Pulmonary artery endothelial cell (primary cell): ENCODE measurements at regions not wholly inside any gene's neighbourhood (a gene's known extent, or its start where the extent isn't known, plus 50 kb on each side); places are given as distances from the start of the nearest gene placed in this dataset.
"Not testable (repeated sequence)": the region's sequence is repeated elsewhere in the genome, so short reads cannot be mapped to it uniquely, and the experiment has no call there.

Experiments
- DNase-seq: peaks from one replicate; pipeline ENCODE4 v3.0.0-alpha.2; 2011; ENCODE audit warnings: low read depth, low spot score

DNA sequence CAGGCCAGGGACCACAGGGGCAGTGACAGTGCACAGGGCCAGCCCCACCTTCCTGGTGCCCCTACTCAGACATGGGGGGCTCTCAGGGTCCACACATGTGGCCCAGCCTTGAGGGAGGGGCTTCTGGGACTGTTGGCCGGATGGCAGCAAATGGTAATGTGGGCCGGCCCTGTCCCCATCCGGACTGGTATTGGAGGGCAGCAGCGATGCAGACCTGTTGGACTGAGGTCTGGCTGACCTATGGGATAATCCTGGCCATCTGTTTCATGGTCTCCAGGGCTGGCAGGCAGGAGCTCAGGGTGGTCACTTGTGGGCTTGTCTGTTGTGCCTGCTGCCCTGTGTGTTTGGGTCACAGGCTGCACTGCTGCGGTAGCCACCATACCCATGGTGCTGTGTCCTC lies 387.5 kb downstream of the TMEM121 start:
- no peak for DNase-seq

DNA sequence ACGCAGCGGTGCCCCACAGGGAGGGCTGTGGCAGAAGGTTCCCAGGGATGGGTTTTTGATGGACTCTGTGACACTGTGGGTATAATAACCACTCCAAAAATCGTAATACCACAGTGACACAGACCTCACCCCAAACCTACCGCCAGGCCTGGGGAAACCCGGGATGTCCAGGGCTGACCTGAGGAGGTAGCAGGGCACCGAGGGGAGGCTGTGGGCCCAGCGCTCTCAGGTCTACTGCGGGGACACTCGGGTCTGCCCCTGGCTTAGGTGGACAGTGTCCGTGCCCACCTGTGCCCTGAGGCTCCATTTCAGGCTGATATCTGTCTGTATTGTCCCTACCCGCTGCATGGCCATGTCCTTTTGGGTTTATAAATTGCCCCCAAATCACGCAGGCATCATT lies 387.9 kb downstream of the TMEM121 start:
- DNase-seq, result not testable (repeated sequence)

DNA sequence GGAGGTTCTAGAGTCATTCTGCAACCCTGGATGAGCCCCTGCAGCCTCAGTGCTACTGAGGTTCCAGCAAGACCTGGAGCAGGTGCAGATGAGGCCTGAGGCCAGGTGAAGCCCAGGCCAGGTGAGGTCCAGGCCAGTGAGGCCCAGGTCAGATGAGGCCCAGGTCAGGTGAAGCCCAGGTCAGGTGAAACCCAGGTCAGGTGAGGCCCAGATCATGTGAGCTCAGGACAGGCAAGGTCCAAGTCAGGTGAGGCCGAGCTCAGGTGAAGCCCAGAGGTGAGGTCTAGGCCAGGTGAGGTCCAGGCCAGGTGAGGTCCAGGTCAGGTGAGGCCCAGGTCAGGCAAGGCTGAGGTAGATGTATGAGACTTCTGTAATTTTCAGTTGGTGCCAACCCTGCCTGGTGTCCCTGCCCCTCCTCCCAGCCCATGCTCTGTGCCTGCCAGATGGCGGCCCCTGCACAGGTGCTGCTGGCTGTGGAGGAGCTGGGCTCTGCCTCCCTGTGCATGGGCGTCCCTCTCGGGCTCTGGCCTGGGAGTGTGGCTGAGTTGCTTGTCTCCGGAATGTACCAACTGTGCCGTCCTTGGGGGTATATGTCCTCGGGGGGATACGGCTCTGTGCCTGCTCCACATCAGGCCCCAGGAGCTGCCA lies 388.5 kb downstream of the TMEM121 start:
- no peak for DNase-seq

DNA sequence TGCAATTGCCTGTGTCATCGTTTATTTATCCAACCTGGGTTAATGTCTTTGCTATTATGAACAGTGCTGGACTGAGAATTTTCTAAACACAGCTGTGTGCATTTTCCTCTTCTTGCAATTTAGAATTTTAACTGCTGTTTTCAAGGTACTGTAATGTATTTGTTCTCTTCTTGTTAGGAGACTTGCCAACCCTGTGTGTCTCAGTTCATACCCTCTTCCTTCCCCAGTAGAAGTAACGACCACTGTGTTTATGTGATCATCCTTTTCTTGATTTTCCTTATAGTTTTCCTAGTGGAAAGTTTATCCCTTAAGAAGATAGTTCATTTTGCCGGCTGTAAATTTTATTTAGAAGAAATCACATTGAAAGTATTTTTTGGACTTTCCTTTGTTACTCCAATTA lies 389.2 kb downstream of the TMEM121 start:
- DNase-seq, result not testable (repeated sequence)

DNA sequence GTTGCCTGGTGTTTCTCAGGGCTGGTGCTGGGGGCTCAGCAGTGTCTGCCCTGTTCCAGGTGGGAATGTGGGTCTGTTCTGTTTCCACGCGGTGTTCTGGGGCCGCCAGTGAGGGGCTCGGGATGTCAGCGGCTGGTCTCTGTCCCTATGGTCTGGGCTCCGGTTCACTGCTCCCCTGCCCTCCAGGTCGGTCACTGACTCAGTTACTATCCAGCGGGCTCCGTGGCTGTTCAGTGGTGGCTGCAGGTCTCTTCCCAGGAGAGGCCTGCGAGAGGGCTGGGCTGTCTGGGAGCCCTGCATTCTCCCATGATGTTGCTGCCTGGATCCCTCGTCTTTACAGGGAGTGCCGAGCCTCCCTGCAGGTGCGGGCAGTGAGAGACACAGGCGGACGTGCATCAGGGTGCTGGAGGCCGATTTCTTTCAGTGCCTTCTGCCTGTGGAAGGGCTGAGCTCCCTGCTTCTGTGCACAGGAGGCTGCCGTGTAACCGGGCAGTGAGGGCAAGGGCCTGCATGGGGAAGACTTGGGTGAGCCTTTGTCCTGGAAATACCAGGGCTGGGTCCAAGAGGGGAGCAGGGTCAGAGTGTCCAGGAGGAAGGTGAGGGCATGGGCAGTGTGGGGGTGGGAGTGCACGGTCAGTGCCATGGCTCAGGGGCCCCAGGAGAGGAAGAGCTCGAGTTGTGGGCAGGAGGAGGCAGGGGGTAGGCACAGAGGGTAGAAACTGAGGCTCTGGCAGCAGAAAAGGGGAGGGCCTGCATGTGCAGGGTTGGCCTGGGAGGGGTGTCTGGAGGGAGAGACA lies 391.0 kb downstream of the TMEM121 start:
- not testable (repeated sequence) for DNase-seq

DNA sequence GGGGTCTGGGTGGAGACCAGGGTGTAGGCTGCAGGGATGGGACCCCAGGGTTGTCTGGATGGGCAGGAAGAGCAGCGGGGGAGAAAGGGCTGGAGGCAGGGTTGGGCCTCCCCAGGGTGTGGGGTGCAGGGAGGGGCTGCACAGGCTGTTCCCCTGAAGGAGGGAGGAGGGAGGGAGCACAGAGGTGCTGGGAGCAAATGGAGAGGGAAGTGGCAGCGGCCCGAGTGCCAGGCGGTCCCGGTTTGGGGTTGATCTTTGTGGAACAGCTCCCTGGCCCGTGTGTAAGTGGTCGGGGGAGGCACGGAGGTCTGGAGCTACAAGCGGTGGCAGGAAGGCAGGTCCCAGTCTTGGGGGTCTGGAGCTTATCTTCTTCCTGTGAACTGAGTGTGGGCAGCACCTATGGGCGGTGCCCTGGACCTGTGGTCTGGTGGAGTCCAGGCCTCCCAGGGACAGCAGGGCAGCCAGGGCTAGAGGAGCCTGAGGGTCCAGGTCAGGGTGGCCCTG lies 391.6 kb downstream of the TMEM121 start:
- DNase-seq, result no peak

DNA sequence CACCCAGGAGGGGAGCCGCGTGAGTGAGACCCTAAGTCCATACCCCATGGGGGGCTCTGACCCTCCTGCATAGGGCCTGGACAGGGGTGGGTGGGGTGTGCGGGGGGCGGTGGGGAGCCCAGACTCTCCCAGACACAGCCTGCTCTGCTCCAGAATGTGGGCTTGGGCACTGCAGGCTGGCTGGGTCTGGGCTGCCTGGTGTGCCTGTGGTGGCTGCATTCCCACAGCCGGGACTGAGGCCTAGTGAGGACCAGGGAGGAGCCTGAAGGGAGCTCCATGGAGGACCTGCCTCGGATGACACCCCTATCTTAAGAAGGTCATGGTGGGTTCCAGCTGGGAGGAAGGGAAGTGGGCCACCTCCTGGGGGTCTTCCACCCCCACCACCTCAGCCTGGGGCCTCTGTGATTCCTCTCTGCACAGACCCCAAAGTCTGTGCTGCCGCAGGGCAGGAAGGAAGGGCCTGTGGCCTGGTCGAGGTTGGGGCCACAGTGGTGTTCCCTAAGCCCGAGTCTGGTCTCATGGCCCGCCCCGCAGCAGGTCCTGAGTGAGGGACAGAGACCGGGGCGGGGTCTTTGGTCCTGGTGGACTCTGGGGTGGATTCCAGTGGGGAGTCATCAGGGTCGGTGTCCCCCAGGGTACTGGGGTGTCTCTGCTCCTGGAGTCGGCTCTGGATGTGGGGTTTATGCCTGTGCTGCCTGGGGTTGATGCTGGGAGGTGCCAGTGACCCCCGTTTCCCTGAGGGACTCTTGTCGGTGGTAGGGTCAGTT lies 392.3 kb downstream of the TMEM121 start:
- no peak for DNase-seq

DNA sequence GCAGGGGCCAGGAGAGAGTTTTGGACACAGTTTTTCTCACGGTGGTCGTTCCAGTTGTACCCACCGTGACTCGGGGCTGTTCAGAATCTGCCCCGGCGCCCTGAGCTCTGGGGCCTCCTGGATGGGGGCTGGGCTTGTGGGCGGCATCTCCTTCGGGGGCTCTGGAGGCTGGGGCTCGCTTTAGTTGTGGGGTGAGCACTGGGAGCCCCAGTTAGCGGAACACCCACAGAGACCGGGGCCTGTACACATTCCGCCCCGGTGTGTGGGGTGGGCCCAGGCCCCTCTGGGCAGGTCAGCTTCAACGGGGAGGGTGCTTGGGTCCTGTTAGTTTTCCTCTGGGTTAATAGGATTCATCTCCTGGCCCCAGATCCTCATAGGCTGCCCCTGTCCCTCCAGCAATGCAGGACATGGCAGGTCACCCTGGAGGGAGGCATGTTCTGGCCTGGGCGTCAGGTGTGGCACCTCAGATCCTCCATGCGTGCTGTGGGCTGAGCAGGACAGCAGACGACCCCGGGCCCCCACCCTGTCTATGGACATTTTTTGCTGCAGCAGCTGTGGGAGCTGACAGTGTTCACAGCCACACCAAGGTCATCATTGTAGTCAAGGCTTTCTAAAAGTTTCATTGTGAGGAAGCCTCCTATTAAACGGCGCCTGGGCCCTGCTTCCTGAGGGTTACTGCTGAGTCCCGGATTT lies 393.2 kb downstream of the TMEM121 start:
- no peak for DNase-seq

DNA sequence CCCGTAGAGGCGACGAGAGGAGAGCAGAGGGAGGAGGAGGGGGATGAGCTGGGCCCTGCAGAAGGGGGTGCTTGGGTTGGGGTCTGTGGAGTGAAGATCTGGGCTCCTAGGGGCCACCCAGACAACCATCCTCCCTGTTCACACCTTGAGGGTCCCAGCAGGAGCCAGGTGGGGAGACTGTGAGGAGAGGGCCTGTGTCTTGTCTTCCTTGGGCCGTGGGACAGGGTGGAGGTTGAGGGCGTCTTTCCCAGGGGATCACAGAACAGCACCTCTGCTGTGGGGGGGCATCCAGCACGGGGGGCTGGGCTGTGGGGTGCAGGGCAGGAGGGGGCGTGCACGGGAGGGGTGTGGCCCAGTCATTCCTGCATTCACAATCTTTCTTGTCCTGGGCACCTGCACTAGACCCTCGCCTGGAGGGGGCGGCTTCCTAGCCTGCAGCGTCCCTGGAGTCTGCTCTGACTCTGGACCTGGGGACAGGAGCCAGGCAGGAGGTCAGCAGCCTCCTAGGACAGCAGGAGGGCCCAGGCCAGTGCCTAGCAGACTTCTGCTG lies 393.8 kb downstream of the TMEM121 start:
- DNase-seq, result not testable (repeated sequence)

DNA sequence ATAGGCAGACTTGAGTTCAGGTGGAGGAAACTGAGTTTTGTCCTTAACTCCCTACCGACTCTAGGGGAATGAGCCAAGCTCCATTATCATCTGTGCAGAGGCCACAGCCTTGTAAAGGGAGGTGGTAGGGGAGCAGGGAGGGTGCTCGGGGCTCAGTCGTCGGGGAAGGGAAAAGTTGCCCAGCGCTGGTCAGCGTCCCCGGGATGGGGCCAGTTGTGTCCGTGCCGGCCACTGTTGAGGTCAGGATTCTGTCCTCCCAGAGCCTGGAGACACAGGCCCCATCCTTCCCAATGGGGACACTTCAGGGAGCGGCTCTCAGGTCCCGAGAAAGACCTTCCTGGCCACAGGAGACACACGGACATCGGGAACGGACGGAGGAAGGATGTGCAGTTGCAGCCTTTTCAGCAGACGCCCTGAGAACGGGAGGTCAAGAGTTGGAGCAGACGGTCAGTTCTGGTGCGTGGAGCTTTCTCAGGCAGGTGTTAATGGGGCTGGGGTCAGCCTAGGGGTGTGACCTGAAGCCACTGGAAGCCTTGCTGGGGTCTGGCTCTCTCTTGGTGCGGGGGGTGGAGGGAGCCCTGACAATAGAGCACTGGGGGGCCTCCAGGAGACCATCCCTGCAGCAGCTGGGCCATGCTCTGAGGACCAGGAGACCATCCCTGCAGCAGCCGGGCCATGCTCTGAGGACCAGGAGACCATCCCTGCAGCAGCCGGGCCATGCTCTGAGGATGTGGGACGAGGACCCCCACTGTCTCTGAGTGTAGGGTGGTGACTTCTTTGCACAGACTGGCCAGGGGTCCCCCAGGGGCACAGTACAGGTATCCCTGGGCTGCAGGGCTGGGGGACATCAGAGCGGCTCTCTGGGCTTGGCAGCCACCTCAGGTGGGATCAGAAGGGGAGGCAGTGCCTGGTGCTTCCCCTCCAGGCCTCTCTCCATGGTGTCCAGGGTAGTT lies 394.7 kb downstream of the TMEM121 start:
- not testable (repeated sequence) for DNase-seq

DNA sequence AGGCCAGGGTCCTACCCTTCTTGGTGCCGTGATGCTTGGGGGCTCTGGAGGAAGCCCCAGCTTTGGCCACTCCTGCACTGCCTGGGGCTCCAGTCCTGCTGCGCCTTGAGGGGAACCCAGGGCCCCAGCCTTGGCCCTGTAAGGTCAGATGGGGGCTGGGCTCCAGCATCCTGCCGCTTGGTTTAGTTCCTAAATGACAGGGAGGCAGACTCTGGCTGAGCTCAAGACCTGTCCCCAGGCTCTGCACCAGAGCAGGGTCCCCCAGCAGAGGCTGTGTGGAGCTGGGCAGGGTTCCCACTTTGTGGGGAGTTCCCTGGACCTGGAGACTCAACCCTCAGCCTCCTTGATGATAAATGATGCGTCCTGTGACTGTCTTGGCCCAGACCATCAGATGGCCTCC lies 395.4 kb downstream of the TMEM121 start:
- DNase-seq, result not testable (repeated sequence)

DNA sequence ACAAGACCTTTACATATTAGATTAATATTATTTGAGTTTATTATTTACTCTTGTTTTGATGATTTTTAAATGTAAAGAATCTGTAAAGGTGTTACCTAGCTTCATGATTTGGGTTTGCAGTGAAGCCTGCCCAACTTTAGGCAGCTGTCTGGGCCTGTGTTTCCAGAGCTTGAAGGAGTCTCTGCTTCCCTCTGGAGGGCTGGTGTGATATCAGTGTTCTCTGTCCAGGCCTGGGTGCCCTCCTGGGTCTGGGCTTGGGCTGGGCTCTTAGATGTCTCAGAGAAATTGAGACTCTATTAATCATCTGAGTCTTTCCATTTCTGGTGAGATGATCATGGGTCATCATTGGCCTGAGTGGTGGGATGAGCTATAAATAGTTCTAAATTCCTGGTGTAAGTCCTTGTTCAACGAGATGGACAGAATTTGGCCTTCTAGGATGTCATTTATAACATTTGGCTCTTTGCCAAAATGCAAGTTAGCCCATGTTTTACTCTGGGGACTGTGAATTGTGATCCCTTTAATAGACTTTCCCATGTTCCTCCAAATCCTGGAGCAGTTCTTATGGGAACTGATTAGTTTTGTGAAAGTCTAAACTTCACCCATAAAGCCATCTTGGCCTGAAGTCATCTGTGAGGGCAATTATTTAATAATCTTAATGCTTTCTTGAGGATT lies 397.3 kb downstream of the TMEM121 start:
- not testable (repeated sequence) for DNase-seq

DNA sequence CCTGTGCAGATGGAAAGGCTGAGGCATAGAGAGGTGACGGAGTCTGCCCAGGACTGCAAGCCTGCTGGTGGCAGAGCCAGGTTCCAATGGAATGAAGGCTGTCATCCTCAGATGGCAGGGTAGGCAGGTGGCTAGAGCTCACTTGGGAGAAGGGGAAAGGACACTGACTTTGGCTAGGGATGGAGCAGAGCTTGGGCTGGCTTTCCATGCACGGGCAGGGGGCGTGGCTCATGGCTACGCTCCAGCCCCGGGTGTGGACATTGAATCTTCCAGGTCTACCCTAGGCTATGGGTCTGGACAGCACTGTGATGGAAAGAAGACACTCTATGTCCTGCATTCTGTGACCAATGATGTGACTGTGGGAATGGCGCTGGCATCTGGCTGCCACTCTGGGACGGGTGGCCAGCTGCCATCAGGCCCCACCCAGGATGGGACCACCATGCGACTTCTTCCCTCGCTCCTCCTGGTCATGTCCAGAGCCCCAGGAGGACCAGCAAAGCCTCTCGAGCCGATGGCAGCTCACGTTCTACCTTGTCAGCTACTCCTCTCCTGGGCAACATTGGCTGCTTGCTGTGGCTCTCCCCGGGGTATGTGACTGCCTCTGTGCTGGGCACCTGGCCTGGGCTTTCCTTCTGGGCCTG lies 398.7 kb downstream of the TMEM121 start:
- DNase-seq, result no peak

DNA sequence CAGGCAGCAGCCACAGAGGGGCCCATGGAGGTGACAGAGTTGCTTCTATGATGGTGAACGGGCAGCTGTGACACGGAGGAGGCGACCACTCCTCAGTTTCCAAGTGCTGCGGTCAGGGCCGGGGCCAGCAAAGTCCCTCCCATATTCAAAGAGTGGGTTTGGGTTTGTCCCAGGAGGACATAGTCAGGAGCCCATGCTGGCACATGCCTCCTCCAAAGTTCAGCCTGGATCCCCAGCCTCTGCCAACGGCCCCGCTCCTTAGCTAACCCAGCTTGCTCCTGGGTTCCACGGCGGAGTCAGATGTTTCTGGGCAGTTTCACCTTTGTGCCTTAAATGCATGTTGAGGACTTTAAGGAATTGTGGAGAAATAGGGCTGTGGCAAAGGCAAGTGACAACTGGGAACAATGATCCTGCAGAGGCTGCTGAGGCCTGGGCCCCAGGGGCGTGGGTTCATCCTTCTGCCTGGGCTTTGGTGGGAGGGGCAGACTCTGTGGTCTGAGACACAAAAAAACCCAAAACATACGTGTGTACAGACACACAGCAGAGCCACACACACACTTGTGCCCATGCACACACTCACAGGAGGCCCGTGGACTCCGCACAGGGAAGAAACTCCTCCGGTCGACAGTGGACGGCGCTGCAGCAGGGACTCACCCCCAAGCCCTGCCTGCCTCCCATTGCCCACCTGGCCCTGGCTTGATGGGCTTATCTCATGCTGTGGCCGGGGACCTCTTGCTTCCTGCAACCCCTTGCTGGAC lies 399.4 kb downstream of the TMEM121 start:
- DNase-seq, result no peak

DNA sequence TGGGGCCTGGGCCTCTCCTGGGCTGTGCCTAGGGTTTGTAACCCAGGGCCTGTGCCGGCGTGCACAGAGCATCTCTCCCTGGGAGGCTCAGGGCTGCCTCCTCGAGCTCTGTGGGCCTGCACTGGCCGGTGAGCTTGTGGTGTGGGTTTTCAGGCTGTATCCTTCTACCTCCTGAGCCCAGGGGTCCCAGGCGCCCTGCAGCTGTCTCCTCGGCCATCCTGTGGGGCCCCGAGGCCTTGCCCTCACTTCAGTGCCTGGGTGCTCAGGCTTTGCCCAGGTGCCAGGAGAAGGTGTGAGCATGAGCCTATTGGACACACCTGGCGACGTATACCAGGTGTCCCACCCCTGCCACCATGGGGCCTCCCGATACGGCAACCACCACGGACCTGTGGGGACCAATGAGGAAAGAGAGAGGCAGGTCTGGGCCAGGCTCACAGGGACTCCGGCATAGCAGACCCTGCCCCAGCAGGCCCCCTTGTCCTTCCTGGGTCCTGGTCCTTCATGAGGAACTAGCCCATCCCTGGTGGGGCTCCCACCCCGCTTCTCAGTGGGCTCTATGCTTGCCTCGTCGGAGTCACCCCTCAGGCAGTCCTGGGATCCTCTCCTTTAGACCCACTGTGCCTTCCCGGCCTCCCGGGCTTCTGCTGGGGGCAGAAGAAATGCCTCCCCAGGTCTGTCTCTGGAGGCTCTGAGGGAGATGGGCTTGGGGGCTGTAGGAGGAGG lies 400.2 kb downstream of the TMEM121 start:
- DNase-seq, result no peak

DNA sequence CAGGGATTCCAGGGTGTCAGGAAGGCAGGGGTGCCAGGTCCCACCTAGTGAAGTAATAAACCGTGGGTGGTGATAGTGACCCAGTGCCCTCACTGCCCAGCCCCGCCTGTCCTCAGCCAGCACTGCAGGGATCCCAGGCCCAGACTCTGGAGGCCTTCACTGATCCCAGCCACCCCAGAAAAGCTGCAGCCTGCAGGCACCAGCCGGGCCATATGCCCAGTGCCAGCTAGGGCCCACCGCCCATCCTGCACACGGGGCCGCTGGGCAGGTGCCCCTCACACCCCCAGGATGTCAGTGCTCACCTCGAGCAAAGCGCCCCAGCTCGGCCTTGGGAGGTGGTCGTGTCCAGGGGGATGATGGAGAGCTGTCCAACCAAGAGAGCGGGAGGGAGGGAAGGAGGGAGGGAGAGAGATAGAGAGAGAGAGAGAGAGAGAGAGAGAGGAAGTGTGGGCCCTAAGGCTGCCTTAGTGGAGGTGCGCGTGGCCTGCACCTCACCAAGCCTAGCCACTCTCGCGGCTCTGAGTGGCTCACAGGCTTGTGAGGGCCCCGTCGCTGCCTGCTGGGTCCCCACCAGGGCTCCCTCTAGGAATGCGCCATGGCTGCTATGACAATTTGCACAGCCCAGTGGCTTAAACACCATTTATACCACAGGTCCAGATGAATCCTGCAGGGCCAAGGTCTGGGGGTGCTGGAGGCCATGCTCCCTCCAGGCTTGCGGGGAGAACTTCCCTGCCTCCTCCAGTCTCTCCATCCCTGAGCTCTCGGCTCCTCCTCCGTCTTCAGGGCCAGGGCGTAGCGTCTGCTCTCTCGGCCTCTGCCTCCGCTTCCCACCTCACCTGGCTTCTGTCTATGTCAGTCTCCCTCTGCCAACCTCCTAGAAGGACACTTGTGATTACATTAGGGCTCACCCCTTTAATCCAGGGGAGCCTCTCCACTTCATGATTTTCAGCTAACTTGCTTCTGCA lies 401.0 kb downstream of the TMEM121 start:
- no peak for DNase-seq
